ENCODE measurements at regions not wholly inside any gene's neighbourhood (a gene's known extent, or its start where the extent isn't known, plus 50 kb on each side); places are given as distances from the start of the nearest gene placed in this dataset.

DNA sequence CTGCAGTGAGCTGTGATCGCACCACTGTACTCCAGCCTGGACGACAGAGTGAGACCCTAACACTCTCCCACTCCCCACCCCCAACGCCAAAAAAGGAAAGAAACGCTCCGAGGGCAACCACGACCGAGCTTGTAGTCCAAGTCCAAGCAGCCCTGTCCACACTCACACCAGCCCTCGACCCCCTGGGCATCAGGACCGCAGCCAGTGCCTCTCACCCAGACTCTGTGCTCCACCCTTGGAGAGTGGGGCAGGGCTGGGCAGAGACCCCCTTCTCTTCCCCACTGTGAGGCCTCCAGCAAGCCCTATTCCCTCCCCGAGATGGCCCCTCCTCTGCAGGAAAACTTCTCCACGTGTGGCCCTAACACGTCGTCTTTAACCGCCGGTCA, 82.6 kb downstream of the FOXL3 start:
- H3K27me3 ChIP-seq: no peaks in the 10 kb centered on the region
- H3K9me3 ChIP-seq: no peaks in the 10 kb centered on the region
- peak in 1 of 2 donors; percentile 1 for DNase-seq
- no peak overlapping the region for H3K4me3 ChIP-seq (replicated peaks in 1 of 3)
- no peaks in the 10 kb centered on the region for H3K4me1 ChIP-seq
- no peak overlapping the region for H3K27ac ChIP-seq
- no peak for TF ChIP-seq POLR2A (IDR thresholded peaks at IDR 0.05)
- TF ChIP-seq, protein P1, sequence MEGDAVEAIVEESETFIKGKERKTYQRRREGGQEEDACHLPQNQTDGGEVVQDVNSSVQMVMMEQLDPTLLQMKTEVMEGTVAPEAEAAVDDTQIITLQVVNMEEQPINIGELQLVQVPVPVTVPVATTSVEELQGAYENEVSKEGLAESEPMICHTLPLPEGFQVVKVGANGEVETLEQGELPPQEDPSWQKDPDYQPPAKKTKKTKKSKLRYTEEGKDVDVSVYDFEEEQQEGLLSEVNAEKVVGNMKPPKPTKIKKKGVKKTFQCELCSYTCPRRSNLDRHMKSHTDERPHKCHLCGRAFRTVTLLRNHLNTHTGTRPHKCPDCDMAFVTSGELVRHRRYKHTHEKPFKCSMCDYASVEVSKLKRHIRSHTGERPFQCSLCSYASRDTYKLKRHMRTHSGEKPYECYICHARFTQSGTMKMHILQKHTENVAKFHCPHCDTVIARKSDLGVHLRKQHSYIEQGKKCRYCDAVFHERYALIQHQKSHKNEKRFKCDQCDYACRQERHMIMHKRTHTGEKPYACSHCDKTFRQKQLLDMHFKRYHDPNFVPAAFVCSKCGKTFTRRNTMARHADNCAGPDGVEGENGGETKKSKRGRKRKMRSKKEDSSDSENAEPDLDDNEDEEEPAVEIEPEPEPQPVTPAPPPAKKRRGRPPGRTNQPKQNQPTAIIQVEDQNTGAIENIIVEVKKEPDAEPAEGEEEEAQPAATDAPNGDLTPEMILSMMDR (IDR thresholded peaks at IDR 0.05): no peak
- intact Hi-C loops (cut with DNase I): no loop called here
- no peaks in the 10 kb centered on the region for H3K36me3 ChIP-seq
- WGBS, 2 donors: 83 to 91% methylated on average over 14 to 15 of the region's 15 CpGs

DNA sequence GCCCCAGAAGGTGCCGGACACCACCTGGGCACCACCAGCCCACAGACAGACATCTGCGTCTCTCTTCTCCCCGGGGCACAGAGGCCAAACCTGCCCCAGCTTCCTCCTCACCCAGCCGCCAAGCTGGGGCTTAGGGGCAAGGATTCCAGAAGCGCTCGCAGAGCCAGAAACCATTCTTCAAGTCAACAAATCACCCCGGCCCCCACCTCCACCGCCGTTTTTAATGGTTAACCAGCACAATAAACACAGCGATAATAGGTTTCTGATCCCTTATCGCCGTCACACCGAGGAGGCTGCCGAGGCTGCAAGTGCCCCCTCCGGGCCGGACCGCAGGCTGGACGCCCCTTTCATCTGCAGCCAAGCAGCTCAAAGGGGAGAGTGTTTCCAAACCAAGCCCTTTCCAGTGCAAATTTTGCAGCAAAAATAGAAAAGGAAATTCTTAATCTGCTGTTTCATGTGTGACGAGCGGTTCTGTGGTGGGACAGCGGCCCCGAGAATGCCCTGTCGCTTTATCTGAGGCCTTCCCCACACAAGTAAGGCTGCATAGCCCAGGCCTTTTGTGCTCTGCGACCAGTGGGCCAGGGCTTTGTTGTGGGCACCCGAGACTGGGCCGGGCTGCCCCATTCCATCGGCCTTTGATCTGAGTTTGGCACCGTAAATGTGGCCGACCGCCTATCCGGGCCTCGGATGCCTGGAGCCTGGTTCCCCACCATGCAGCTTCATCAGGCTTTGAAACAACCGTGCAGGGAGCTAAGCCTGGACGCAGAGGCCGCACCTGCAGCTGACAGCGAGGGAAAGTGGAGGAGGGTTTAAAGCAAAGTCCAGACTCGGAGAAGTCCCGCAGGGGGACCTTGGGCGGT, 83.2 kb downstream of the FOXL3 start:
- 70 to 73% methylated on average over 34 to 37 of the region's 39 CpGs for WGBS, 2 donors

GRCh38 chr7:373818-374705, 84.1 kb downstream of the FOXL3 start:
- intact Hi-C loops (cut with DNase I): no loop called here
- DNase-seq: peak in 1 of 2 donors; percentile 0
- Histone ChIP-seq H3K4me3 (replicated peaks in 1 of 3) (no peak overlapping the region), H3K27me3 (no peaks in the 10 kb centered on the region), H3K4me1 (peaks cover 1 to 4% of the 10 kb centered on the region in 2 donors), H3K9me3 (no peaks in the 10 kb centered on the region), H3K27ac (no peak overlapping the region), H3K36me3 (no peaks in the 10 kb centered on the region)
- WGBS, 2 donors: 81 to 84% methylated on average over 23 of the region's 23 CpGs
- TF ChIP-seq, protein P1 (IDR thresholded peaks at IDR 0.05): no peak

More for the DNA sequence above, 83.2 kb downstream of the FOXL3 start:
- TF ChIP-seq, protein P1 (IDR thresholded peaks at IDR 0.05): no peak
- TF ChIP-seq POLR2A (IDR thresholded peaks at IDR 0.05): no peak
- Histone ChIP-seq H3K9me3 (no peaks in the 10 kb centered on the region), H3K27ac (no peak overlapping the region), H3K4me1 (no peaks in the 10 kb centered on the region), H3K36me3 (no peaks in the 10 kb centered on the region), H3K27me3 (no peaks in the 10 kb centered on the region), H3K4me3 (replicated peaks in 1 of 3) (no peak overlapping the region)
- DNase-seq: peak in 1 of 2 donors; percentile 1
- intact Hi-C loops (cut with DNase I): no loop called here

DNA sequence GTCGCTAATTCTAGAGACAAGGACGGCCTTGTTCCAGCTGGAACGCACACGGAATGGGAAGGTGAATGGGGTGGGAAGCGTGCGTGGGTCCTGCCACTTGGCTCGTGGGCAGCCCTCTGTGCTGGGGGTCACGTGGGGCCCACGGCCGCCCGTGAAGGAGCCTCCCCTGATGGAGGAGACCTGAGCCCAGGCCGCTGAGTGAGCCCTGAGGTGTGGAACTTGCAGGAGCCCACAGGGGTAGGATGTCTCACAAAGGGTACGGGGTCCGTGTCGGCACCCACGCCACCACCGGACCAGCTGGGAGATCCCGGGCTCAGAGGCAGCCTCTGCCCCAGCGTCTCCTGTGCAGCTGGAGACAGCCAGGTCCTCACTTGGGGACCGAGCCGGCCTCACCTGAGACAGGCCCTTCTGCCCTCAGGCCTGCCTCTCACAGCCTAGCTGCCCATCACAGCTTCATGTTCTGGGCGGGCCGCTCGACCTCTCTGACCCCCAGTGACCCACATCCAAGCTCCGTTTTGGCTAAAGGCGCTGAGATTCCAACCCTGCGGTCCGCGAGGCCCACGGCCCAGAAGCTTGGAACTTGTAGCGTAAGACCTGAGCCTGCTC, 84.8 kb downstream of the FOXL3 start:
- Histone ChIP-seq H3K4me1 (peaks cover 9 to 11% of the 10 kb centered on the region in 2 donors), H3K4me3 (replicated peaks in 1 of 3) (no peak overlapping the region), H3K9me3 (no peaks in the 10 kb centered on the region), H3K27ac (no peak overlapping the region), H3K27me3 (no peaks in the 10 kb centered on the region), H3K36me3 (no peaks in the 10 kb centered on the region)
- 88 to 92% methylated on average over 19 to 23 of the region's 31 CpGs for WGBS, 2 donors
- DNase-seq: peak in 1 of 2 donors; percentile 1
- intact Hi-C loops (cut with DNase I): no loop called here
- no peak for TF ChIP-seq POLR2A (IDR thresholded peaks at IDR 0.05)
- TF ChIP-seq, protein P1 (IDR thresholded peaks at IDR 0.05): no peak

Data from thyroid gland (tissue), 4 donors.